ENCODE measurements at regions not wholly inside any gene's neighbourhood (a gene's known extent, or its start where the extent isn't known, plus 50 kb on each side); places are given as distances from the start of the nearest gene placed in this dataset.

DNA sequence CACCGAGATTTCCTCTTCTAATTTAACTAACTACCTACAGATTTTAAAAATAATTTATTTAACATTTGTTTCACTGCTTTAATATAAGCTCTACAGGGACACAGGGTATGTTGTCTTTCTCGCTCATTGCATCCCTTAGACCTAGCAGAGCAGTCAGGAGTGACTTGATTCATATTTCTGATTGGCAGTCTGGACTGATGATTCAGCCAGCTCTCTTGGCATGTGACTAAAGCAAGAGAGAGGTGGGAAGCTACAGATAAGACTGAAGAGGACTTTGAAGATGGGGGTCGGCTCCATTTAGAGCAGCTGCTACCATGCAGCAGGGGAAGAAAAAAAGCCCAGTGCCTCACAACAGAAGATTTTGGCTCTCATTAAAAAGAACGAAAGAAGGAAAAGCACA is 173.4 kb upstream of the STK32A start:
- Mint-ChIP-seq H3K27ac (no peak overlapping the region), H3K36me3 (no peaks in the 10 kb centered on the region), H3K9me3 (no peaks in the 10 kb centered on the region), H3K4me3 (no peak overlapping the region), H3K27me3 (ENCODE audit: insufficient read depth, low read depth) (peaks cover 3% of the 10 kb centered on the region), H3K4me1 (peaks cover 3% of the 10 kb centered on the region)
- H3K27me3 ChIP-seq = no peaks in the 10 kb centered on the region
- peak overlapping the region; percentile 14 for H2AFZ ChIP-seq (replicated peaks)
- H3K36me3 ChIP-seq = no peaks in the 10 kb centered on the region
- no peaks in the 10 kb centered on the region for H3K9me3 ChIP-seq (ENCODE audit: low read depth)
- TF ChIP-seq EZH2phosphoT487 (IDR thresholded peaks at IDR 0.05) (no peak), EZH2 (IDR thresholded peaks at IDR 0.05) (no peak)
- TF ChIP-seq, protein P1, sequence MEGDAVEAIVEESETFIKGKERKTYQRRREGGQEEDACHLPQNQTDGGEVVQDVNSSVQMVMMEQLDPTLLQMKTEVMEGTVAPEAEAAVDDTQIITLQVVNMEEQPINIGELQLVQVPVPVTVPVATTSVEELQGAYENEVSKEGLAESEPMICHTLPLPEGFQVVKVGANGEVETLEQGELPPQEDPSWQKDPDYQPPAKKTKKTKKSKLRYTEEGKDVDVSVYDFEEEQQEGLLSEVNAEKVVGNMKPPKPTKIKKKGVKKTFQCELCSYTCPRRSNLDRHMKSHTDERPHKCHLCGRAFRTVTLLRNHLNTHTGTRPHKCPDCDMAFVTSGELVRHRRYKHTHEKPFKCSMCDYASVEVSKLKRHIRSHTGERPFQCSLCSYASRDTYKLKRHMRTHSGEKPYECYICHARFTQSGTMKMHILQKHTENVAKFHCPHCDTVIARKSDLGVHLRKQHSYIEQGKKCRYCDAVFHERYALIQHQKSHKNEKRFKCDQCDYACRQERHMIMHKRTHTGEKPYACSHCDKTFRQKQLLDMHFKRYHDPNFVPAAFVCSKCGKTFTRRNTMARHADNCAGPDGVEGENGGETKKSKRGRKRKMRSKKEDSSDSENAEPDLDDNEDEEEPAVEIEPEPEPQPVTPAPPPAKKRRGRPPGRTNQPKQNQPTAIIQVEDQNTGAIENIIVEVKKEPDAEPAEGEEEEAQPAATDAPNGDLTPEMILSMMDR (IDR thresholded peaks at IDR 0.05) = no peak
- no peak overlapping the region for H3K9ac ChIP-seq
- H3K27ac ChIP-seq = no peak overlapping the region
- peaks cover 6% of the 10 kb centered on the region for H3K4me1 ChIP-seq
- no peaks in the 10 kb centered on the region for H3K79me2 ChIP-seq (ENCODE audit: low read depth)
- H3K4me3 ChIP-seq = no peak overlapping the region
- no peak overlapping the region for H3K4me2 ChIP-seq
- H3F3A ChIP-seq (ENCODE audit: low read depth) = no peaks in the 10 kb centered on the region
- H4K20me1 ChIP-seq (ENCODE audit: low read depth) = no peaks in the 10 kb centered on the region
- DNase-seq (ENCODE audit: low spot score) = no peak

- H3K27me3 Mint-ChIP-seq (ENCODE audit: insufficient read depth, low read depth) = peaks cover 7% of the 10 kb centered on the region
- no peak overlapping the region for H2AFZ ChIP-seq (replicated peaks)
- no peak overlapping the region for H3K27ac Mint-ChIP-seq
- H3K4me1 ChIP-seq = peaks cover 6% of the 10 kb centered on the region
- H3K27ac ChIP-seq = no peak overlapping the region
- no peaks in the 10 kb centered on the region for H4K20me1 ChIP-seq (ENCODE audit: low read depth)
- H3K4me3 ChIP-seq = no peak overlapping the region
- H3K4me2 ChIP-seq = no peak overlapping the region
- H3K4me3 Mint-ChIP-seq = no peak overlapping the region
- no peaks in the 10 kb centered on the region for H3F3A ChIP-seq (ENCODE audit: low read depth)
- H3K9me3 Mint-ChIP-seq = no peaks in the 10 kb centered on the region
- no peak for TF ChIP-seq EZH2 (IDR thresholded peaks at IDR 0.05)
- no peak for TF ChIP-seq EZH2phosphoT487 (IDR thresholded peaks at IDR 0.05)
- TF ChIP-seq, protein P1 (IDR thresholded peaks at IDR 0.05) = no peak
- H3K4me1 Mint-ChIP-seq = peaks cover 3% of the 10 kb centered on the region
- no peaks in the 10 kb centered on the region for H3K79me2 ChIP-seq (ENCODE audit: low read depth)
- DNase-seq (ENCODE audit: low spot score) = no peak
- no peak overlapping the region for H3K9ac ChIP-seq
- no peaks in the 10 kb centered on the region for H3K36me3 ChIP-seq
- no peaks in the 10 kb centered on the region for H3K9me3 ChIP-seq (ENCODE audit: low read depth)
- no peaks in the 10 kb centered on the region for H3K27me3 ChIP-seq
- H3K36me3 Mint-ChIP-seq = no peaks in the 10 kb centered on the region
These were observed 172.4 kb upstream of the STK32A start for GRCh38 chr5:147062427-147062826.

DNA sequence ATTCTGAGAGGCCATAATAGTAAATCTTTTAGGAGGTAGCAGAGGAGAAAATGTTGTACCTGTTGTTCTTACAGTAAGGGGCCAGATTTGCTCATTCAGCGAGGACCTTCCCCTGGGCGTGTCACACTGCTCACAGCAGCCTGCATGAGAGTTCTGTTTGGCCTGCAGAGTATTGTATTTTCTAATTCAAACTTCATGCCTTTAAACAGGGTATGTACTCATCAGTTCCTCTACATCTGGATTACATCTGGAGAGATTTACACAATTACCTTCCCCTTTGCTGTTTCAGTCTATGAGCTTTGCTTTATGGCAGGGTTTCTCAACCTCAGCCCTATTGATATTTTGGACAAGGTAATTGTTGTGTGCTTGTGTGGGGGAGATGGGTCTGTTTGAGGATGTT is 170.9 kb upstream of the STK32A start:
- H3K27ac ChIP-seq = no peak overlapping the region
- no peak overlapping the region for H3K4me3 ChIP-seq
- Mint-ChIP-seq H3K27me3 (ENCODE audit: insufficient read depth, low read depth) (peaks cover 7% of the 10 kb centered on the region), H3K9me3 (no peaks in the 10 kb centered on the region), H3K4me1 (peaks cover 3% of the 10 kb centered on the region), H3K4me3 (no peak overlapping the region), H3K36me3 (no peaks in the 10 kb centered on the region), H3K27ac (no peak overlapping the region)
- H2AFZ ChIP-seq (replicated peaks) = peak overlapping the region; percentile 55
- TF ChIP-seq EZH2 (IDR thresholded peaks at IDR 0.05) (no peak), EZH2phosphoT487 (IDR thresholded peaks at IDR 0.05) (no peak)
- TF ChIP-seq, protein P1 (IDR thresholded peaks at IDR 0.05) = no peak
- H4K20me1 ChIP-seq (ENCODE audit: low read depth) = no peaks in the 10 kb centered on the region
- H3F3A ChIP-seq (ENCODE audit: low read depth) = no peaks in the 10 kb centered on the region
- no peaks in the 10 kb centered on the region for H3K79me2 ChIP-seq (ENCODE audit: low read depth)
- H3K4me2 ChIP-seq = no peak overlapping the region
- H3K4me1 ChIP-seq = peaks cover 6% of the 10 kb centered on the region
- no peaks in the 10 kb centered on the region for H3K36me3 ChIP-seq
- no peak overlapping the region for H3K9ac ChIP-seq
- H3K27me3 ChIP-seq = no peaks in the 10 kb centered on the region
- no peaks in the 10 kb centered on the region for H3K9me3 ChIP-seq (ENCODE audit: low read depth)
- no peak for DNase-seq (ENCODE audit: low spot score)
